ENCODE measurements at regions not wholly inside any gene's neighbourhood (a gene's known extent, or its start where the extent isn't known, plus 50 kb on each side); places are given as distances from the start of the nearest gene placed in this dataset.

DNA sequence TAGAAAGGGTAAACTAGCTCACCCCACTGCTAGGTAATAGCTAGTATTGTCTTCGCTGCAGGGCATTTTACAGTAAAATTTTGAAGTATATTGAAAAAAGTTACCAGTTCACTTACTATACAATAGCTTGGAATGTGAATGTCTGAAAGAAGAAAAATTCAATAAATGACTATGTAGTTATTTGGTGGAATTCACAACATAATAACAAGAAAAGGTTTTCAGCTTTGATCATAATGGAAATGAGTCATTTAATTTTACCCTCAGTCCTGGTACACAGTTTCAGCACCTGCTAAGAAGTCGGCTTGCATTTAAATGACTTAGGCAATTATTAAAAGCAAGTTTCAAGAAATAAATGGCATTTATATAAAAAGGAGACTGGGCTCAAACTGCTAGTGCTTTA is 90.4 kb downstream of the NUP35 start:
- TF ChIP-seq POLR2A (IDR thresholded peaks at IDR 0.05) (no peak), POLR2AphosphoS5 (IDR thresholded peaks at IDR 0.05; ENCODE audit: insufficient read depth in 1 of 2, low read depth in 1 of 2) (no peak)
- TF ChIP-seq, protein P1, sequence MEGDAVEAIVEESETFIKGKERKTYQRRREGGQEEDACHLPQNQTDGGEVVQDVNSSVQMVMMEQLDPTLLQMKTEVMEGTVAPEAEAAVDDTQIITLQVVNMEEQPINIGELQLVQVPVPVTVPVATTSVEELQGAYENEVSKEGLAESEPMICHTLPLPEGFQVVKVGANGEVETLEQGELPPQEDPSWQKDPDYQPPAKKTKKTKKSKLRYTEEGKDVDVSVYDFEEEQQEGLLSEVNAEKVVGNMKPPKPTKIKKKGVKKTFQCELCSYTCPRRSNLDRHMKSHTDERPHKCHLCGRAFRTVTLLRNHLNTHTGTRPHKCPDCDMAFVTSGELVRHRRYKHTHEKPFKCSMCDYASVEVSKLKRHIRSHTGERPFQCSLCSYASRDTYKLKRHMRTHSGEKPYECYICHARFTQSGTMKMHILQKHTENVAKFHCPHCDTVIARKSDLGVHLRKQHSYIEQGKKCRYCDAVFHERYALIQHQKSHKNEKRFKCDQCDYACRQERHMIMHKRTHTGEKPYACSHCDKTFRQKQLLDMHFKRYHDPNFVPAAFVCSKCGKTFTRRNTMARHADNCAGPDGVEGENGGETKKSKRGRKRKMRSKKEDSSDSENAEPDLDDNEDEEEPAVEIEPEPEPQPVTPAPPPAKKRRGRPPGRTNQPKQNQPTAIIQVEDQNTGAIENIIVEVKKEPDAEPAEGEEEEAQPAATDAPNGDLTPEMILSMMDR (IDR thresholded peaks at IDR 0.05), result no peak
- H3K36me3 ChIP-seq, result no peaks in the 10 kb centered on the region
- no peaks in the 10 kb centered on the region for H3K27me3 ChIP-seq
- H3K4me1 ChIP-seq, result no peaks in the 10 kb centered on the region
- no peak for DNase-seq (ENCODE audit: extremely low spot score in 2 of 2)
- H3K4me3 ChIP-seq, result no peak overlapping the region
- H3K9me3 ChIP-seq, result no peaks in the 10 kb centered on the region
- no peak overlapping the region for H3K27ac ChIP-seq
- intact Hi-C loops (cut with DNase I), result no loop called here

DNA sequence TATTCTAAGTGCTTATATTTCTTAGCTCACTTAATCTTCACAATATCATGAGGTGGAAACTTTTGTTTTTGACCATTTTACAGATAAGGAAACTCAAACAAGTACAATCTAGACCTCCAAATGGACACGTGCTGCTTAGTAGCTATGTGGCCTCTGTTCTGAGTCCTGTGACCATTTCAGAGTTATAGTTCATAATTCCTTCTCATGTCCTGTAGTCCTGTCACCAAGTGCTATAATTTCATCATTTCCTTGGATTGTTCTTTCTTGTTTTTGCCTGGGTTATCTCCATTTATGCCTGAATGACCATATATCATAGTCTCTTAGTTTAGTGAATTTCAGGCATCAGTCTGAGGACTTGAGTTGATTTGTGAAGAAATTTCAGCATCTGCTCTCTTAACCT is 91.7 kb downstream of the NUP35 start:
- no peak for DNase-seq (ENCODE audit: extremely low spot score in 2 of 2)
- Histone ChIP-seq H3K27ac (no peak overlapping the region), H3K27me3 (no peaks in the 10 kb centered on the region), H3K4me3 (no peak overlapping the region), H3K4me1 (no peaks in the 10 kb centered on the region), H3K9me3 (no peaks in the 10 kb centered on the region), H3K36me3 (no peaks in the 10 kb centered on the region)
- intact Hi-C loops (cut with DNase I), result no loop called here
- no peak for TF ChIP-seq POLR2AphosphoS5 (IDR thresholded peaks at IDR 0.05; ENCODE audit: insufficient read depth in 1 of 2, low read depth in 1 of 2)
- TF ChIP-seq, protein P1 (IDR thresholded peaks at IDR 0.05), result no peak
- TF ChIP-seq POLR2A (IDR thresholded peaks at IDR 0.05), result no peak

DNA sequence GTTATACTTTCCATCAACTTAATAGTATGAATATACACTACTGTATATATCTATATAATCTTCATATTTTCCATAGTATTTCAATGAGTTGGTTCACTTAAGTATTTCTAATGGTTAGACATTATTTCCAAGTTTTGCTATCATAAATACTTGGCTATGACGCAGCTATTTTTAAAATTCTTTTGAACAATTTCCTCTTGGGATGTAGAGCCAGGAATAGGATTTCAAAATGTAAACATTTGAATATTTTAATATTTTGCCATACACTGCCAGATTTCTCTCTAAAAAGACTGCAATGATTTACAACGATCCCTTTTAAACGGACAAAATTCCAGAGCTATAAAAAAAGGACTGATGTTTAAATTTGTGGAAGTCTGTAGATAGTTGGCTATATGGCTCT is 95.6 kb downstream of the NUP35 start:
- TF ChIP-seq, protein P1 (IDR thresholded peaks at IDR 0.05), result no peak

DNA sequence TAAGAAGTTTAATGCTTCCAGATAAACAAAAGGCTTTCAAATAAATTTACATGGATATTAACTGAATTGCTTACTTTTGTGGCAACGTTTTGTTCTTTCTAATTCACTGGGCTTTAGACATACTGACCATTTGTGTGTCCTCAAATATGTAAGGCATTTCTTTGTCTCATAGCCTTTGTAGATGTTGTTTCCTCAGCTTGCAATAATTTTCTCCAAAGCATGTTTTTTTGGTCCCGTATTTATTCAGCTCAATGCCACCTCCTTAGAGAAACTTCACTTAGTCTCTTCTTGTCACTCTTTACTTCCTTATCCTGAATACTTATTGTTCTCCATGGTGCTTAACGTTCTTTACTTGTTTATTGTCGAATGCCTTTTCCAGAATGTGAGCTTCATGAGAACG is 98.5 kb downstream of the NUP35 start:
- intact Hi-C loops (cut with DNase I), result no loop called here
- no peaks in the 10 kb centered on the region for H3K9me3 ChIP-seq
- H3K27me3 ChIP-seq, result no peaks in the 10 kb centered on the region
- no peak for TF ChIP-seq POLR2AphosphoS5 (IDR thresholded peaks at IDR 0.05; ENCODE audit: insufficient read depth in 1 of 2, low read depth in 1 of 2)
- TF ChIP-seq POLR2A (IDR thresholded peaks at IDR 0.05), result no peak
- TF ChIP-seq, protein P1 (IDR thresholded peaks at IDR 0.05), result no peak
- DNase-seq (ENCODE audit: extremely low spot score in 2 of 2), result no peak
- no peaks in the 10 kb centered on the region for H3K4me1 ChIP-seq
- H3K36me3 ChIP-seq, result no peaks in the 10 kb centered on the region
- H3K27ac ChIP-seq, result no peak overlapping the region
- no peak overlapping the region for H3K4me3 ChIP-seq

More for the DNA sequence above, 95.6 kb downstream of the NUP35 start:
- intact Hi-C loops (cut with DNase I), result no loop called here
- no peaks in the 10 kb centered on the region for H3K27me3 ChIP-seq
- no peaks in the 10 kb centered on the region for H3K9me3 ChIP-seq
- H3K4me1 ChIP-seq, result no peaks in the 10 kb centered on the region
- DNase-seq (ENCODE audit: extremely low spot score in 2 of 2), result no peak
- H3K4me3 ChIP-seq, result no peak overlapping the region
- no peaks in the 10 kb centered on the region for H3K36me3 ChIP-seq
- H3K27ac ChIP-seq, result no peak overlapping the region

DNA sequence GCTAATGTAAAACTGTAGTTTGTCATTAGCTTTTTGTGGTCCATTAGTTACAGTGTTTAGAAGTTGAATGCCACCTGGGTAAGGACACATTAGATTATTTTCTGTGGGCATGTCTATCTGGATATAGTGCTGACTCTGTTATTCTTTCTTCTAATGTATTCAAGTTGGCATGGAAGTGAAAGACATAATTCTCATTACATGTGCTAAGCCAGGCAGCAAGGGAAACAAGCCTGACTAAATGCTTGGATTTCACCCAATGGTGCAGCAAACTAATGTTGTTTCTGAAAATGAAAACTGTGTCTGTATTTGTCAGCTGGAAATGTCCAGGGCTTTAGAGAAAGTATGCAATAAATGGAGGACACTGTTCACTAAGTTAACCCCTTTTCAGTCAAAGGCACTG is 100.7 kb downstream of the NUP35 start:
- H3K4me1 ChIP-seq, result no peaks in the 10 kb centered on the region
- H3K27me3 ChIP-seq, result no peaks in the 10 kb centered on the region
- no peak overlapping the region for H3K27ac ChIP-seq
- TF ChIP-seq POLR2A (IDR thresholded peaks at IDR 0.05) (no peak), POLR2AphosphoS5 (IDR thresholded peaks at IDR 0.05; ENCODE audit: insufficient read depth in 1 of 2, low read depth in 1 of 2) (no peak)
- TF ChIP-seq, protein P1 (IDR thresholded peaks at IDR 0.05), result no peak
- H3K36me3 ChIP-seq, result no peaks in the 10 kb centered on the region
- H3K9me3 ChIP-seq, result no peaks in the 10 kb centered on the region
- intact Hi-C loops (cut with DNase I), result no loop called here
- DNase-seq (ENCODE audit: extremely low spot score in 2 of 2), result no peak
- no peak overlapping the region for H3K4me3 ChIP-seq

Data from vagina (tissue), 2 donors.